ENCODE measurements at regions not wholly inside any gene's neighbourhood (a gene's known extent, or its start where the extent isn't known, plus 50 kb on each side); places are given as distances from the start of the nearest gene placed in this dataset.

- TF ChIP-seq CTCF (IDR thresholded peaks at IDR 0.05; ENCODE audit: control extremely low read depth in 1 of 3, insufficient read depth in 1 of 3, low read depth in 1 of 3, low read length in 3 of 3): no peak
- no peak for TF ChIP-seq TBP (IDR thresholded peaks at IDR 0.05; ENCODE audit: low read depth, low read length)
- no peak for TF ChIP-seq EZH2 (IDR thresholded peaks at IDR 0.05; ENCODE audit: low read depth, low read length, severe bottlenecking)
- TF ChIP-seq POLR2A (IDR thresholded peaks at IDR 0.05; ENCODE audit: control extremely low read depth in 1 of 2, low read depth in 2 of 2, low read length in 2 of 2): no peak
- TF ChIP-seq NRF1 (IDR thresholded peaks at IDR 0.05; ENCODE audit: low read depth, low read length): no peak
- no peak for TF ChIP-seq BRCA1 (IDR thresholded peaks at IDR 0.05; ENCODE audit: low read depth, low read length)
- no peak for TF ChIP-seq POLR2AphosphoS5 (IDR thresholded peaks at IDR 0.05; ENCODE audit: low read depth, low read length)
- no peak for TF ChIP-seq SAP30 (IDR thresholded peaks at IDR 0.05; ENCODE audit: insufficient read depth, insufficient replicate concordance, low read length)
- TF ChIP-seq TEAD4 (IDR thresholded peaks at IDR 0.05; ENCODE audit: low read depth, low read length): no peak
- TF ChIP-seq ATF3 (IDR thresholded peaks at IDR 0.05; ENCODE audit: insufficient read depth, low read depth, low read length): no peak
These were observed 70.2 kb upstream of the MEIS1 start for GRCh38 chr2:66364495-66365333.
